Stimulated activated CD8-positive, alpha-beta memory T cell treated with anti-CD3 and anti-CD28 coated beads, Interleukin-7, amount 100 ng/mL, for 48 hours (primary cell): ENCODE measurements at regions not wholly inside any gene's neighbourhood (a gene's known extent, or its start where the extent isn't known, plus 50 kb on each side); places are given as distances from the start of the nearest gene placed in this dataset.
"Not testable (repeated sequence)": the region's sequence is repeated elsewhere in the genome, so short reads cannot be mapped to it uniquely, and the experiment has no call there.

ENCODE experiments used
- DNase-seq, 2 donors: peaks; one replicate each; pipeline ENCODE4 v3.0.0-alpha.2; 2020; ENCODE audit warnings: low read depth in 1 of 2; ENCODE audit errors: extremely low read depth in 1 of 2

- DNase-seq, result no peak
Observed at GRCh38 chr1:121566346-121566745, 381.6 kb downstream of the SRGAP2C start.

GRCh38 chr1:121569428-121569827, 384.7 kb downstream of the SRGAP2C start:
- DNase-seq, result no peak

GRCh38 chr1:121573881-121574504, 389.2 kb downstream of the SRGAP2C start:
- not testable (repeated sequence) for DNase-seq

- DNase-seq, result not testable (repeated sequence)
Observed at GRCh38 chr1:121574505-121574899, 389.7 kb downstream of the SRGAP2C start.

- not testable (repeated sequence) for DNase-seq
Observed at GRCh38 chr1:121582898-121583297, 398.1 kb downstream of the SRGAP2C start.

- DNase-seq, result no peak
Observed at GRCh38 chr1:121586369-121587229, 401.8 kb downstream of the SRGAP2C start.

GRCh38 chr1:121587230-121587569, 402.4 kb downstream of the SRGAP2C start:
- DNase-seq, result no peak

GRCh38 chr1:121587777-121588176, 403.0 kb downstream of the SRGAP2C start:
- DNase-seq, result no peak

- no peak for DNase-seq
Observed at GRCh38 chr1:121594096-121594495, 409.3 kb downstream of the SRGAP2C start.

- no peak for DNase-seq
Observed at GRCh38 chr1:121595089-121595488, 410.3 kb downstream of the SRGAP2C start.

- not testable (repeated sequence) for DNase-seq
Observed at GRCh38 chr1:121604843-121605444, 420.2 kb downstream of the SRGAP2C start.

- DNase-seq, result not testable (repeated sequence)
Observed at GRCh38 chr1:121607499-121607898, 422.7 kb downstream of the SRGAP2C start.
